ENCODE measurements at regions not wholly inside any gene's neighbourhood (a gene's known extent, or its start where the extent isn't known, plus 50 kb on each side); places are given as distances from the start of the nearest gene placed in this dataset.

DNA sequence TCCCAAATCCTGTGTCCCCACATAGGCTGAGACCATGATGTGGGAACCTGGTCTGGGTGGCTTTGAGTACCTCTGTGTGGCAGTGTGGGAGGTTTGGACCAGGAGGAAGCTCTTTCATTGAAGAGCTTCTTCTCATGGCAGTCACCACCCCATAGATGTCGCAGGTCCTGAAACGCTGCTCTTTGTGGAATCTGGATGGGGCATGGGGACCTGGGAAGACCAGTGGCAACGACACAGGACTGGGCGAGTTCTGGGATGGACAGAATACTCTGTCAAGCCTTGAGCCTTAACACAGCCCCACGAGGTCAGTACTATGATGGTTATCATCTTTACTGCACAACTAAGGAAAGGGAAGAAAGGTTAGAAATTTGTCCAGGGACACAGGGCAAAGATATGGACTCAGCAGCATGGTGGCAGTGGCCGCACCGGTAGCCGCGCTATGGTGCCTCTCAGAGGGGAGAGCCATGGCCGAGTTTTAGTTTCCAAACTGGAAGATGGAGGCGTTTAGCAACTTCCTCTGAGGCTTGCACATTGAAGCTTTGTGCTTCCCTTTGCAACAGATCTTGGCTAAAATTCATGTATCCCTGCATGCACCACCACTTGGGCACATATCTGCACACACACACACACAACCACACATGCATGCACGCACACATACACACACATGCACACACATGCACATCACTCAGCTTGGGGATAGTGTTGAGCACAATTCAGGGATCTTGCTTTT, 117.7 kb upstream of the C1orf174 start:
- DNase-seq, result no peak

DNA sequence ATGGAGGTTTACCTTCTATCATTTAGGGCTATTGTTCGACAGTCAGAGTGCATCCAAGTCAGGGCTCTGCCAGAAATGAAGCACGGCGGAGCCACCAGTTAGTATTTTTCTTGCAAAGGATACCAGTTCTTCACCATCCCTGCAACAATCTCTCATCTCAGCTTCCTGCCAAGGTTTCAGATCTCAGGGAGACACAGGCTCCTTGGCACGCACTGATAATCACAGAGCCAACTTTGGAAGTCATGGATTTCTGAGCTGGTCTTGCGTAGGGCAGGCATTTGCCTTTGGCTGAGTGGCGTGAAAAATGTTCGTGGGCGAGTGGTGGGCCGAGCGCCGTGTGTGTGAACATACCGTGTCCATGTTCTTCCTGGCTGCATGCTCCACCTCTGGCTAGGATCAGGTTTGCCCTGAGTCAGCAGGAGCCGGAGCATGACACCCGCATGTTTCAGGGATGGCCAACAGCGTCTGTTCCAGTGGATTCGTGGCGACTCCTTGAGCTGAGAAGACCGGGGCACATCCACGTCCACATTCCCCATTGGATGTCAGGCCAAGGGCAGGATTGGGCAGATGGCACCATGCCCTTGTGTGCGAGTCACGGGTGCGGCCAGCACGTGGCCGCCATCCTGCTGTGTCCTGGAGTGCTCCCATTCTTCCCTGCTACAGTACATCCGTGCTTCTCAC, 118.5 kb upstream of the C1orf174 start:
- no peak for DNase-seq

- no peak for DNase-seq
Observed at GRCh38 chr1:4019147-4019521, 119.1 kb upstream of the C1orf174 start.

GRCh38 chr1:4019606-4020331, 119.7 kb upstream of the C1orf174 start:
- no peak for DNase-seq

DNA sequence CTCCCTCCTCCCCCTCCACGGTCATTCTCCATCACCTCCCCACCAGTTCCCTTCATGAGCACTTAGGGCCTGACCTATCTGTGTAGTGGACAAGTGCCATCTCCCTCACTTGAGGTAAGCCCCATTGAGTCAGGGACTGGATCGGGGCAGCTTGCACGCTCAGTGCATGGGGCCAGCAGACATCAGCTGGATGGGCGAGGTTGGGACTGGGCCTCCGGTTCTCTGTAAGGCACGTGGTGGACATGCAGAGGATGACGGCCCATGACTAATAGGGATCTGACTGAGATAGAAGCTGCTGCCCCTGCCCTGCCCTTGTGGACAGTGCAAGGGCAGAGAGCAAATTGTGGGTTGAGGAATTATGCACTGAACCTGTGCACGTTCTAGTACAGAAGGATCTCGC, 120.4 kb upstream of the C1orf174 start:
- no peak for DNase-seq

DNA sequence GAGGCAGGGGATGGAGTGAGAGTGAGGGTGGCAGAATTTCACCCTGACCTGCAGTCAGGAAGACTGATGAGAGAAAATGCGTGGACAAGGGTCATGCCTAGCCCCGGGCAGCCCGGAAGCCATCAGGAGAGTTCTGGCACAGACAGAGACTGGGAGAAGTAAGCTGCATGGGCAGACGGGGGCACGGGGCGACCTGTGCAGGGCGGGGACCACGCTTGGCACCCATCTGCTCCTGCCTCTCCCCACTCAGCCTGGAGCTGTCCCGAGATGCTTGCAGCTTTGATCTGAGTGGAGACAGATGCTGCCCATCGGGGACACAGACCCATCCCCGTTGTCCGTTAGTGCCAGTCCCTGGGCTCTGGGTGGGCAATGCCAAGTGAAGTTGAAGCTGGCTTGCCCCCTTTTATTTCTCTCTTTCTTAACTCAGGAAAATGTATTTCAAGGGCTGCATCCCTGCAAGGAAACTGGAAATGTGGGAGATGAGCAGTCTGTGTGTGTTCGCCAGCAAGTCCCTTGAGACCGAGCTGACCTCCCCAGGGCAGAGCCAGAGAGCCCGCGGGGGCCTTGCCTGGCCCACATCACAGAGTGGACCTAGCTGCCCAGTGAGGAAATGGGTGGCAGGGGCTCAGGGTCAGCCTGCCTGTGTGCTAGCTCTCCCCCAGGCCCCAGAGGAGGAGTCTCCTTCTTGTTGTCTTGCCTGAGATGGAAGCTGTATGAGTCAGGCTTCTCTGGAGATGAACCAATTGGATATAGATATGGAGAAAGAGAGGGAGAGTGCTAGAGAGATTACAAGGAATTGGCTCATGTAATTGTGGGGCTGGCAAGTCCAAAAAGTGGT, 121.3 kb upstream of the C1orf174 start:
- no peak for DNase-seq

DNA sequence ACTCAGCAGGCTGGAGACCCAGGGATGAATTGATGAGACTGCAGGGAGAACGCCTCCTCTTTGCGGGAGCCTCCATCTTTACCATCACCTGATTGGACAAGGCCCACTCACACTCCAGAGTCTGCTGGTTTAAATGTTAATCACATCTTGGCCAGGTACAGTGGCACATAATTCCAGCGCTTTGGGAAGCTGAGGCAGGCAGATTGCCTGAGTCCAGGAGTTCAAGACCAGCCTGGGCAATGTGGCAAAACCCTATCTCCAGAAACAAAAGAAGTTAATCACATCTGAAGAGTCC, 121.8 kb upstream of the C1orf174 start:
- no peak for DNase-seq

GRCh38 chr1:4022715-4023114, 122.6 kb upstream of the C1orf174 start:
- no peak for DNase-seq

GRCh38 chr1:4023678-4024077, 123.6 kb upstream of the C1orf174 start:
- DNase-seq, result no peak

DNA sequence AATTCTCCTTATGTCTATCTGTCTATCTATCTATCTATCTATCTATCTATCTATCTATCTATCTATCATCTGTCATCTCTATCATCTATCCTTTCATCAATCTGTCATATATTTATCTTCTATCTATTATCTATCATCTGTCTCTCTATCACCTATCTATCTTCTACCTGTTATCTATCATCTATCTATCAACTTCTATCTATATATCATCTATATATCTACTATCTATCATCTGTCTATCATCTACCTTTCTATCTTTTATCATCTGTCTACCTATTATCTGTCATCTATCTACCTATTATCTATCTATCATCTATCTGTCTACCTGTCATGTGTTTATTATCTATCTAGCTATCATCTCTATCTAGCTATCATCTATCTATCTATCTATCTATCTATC, 124.7 kb upstream of the C1orf174 start:
- no peak for DNase-seq

- DNase-seq, result no peak
Observed at GRCh38 chr1:4025752-4026151, 125.7 kb upstream of the C1orf174 start.

GRCh38 chr1:4027008-4027407, 126.9 kb upstream of the C1orf174 start:
- no peak for DNase-seq

DNA sequence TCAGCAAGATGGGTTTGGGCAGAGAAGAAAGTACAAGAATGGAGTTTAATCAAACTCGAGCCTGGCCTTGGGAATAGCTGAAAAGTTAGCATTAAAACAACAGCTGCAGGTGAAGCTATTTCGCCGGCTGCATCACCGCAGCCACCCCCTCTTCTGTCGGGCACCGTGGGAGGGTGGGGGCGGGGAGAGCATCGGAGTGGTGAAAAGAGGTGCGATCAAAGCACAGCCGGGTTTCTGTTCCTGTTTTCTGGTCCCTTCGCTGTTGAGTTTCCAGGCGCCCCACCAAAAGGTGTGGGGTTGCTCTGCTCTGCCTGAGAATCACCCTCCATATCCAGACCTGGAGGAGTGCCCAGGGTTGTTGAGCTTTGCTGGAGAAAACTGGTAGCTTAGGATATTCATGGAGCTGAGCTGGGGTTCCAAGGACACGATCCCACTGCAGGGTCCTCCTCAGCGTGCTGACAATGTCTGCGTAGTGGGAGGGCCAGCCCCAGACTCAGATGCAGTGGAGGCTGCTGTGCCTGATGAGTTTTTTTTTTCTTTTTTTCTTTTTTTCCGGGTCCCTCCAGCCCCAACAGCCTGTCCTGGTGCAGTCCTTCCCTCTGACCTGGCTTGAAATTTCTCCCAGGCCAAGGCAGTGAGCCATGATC, 127.5 kb upstream of the C1orf174 start:
- no peak for DNase-seq

DNA sequence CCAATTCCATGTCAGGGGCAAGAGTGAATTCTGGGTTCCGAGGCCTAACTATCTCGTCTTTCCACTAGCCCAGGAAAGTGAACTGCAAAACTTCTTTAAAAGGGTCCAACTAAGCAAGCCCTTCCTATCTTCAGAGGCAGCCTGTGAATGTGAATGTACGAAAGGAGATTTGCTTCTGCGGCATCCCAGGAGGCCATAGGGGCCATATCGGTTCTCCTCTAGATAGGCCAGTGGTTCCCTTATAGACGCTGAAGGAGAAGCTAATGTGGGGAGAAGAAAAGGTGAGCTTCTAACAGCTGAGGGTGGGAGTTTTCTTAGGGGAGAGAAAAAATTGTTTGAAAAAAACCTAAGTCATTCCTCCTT, 128.0 kb upstream of the C1orf174 start:
- no peak for DNase-seq

DNA sequence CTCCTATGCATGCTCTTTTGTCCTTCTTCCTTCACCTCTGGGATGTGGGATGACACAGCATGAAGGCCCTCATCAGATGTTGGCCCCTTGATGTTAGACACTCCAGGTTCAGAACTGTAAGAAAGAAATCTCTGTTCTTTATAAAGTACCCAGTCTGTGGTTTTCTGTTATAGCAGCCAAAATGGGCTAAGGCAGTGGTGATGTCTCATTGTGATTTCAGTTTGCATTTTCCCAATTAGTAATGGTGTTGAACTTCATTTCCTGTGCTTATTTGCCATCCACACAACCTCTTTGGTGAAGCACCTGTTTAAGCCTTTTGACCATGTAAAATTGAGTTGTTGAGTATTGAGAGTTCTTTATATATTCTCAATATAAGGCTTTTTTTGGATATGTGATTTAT, 129.3 kb upstream of the C1orf174 start:
- DNase-seq, result no peak

- DNase-seq, result no peak
Observed at GRCh38 chr1:4032571-4032970, 132.5 kb upstream of the C1orf174 start.

DNA sequence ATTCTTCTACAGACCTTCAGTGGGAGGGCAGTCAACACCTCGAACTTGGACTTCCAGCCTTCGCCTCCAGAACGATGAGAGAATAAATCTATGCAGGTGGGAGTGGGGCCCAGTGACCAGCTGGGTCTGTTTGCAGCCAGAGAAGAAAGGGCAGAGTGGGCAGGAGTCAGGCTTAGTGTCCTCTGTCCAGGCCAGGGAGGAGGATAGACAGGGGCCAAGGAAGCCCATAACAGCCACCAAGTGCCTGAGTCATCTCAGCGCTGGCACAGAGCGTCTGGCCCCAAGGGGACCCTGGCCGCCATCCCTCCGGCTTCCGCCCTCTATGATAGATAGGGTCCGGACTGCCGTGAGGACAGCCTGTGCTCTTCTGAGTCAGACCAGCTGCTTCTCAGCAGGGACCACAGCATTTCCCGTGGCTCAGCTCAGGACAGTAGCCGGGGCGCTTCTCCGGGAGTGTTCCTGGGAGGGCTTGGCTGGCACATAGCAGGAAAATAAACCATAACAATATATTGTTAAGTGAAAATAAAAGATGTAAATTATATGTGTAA, 133.1 kb upstream of the C1orf174 start:
- no peak for DNase-seq

- DNase-seq, result no peak
Observed at GRCh38 chr1:4033713-4034112, 133.6 kb upstream of the C1orf174 start.

GRCh38 chr1:4034318-4034887, 134.3 kb upstream of the C1orf174 start:
- DNase-seq, result no peak

- no peak for DNase-seq
Observed at GRCh38 chr1:4044967-4045366, 144.9 kb upstream of the C1orf174 start.

DNA sequence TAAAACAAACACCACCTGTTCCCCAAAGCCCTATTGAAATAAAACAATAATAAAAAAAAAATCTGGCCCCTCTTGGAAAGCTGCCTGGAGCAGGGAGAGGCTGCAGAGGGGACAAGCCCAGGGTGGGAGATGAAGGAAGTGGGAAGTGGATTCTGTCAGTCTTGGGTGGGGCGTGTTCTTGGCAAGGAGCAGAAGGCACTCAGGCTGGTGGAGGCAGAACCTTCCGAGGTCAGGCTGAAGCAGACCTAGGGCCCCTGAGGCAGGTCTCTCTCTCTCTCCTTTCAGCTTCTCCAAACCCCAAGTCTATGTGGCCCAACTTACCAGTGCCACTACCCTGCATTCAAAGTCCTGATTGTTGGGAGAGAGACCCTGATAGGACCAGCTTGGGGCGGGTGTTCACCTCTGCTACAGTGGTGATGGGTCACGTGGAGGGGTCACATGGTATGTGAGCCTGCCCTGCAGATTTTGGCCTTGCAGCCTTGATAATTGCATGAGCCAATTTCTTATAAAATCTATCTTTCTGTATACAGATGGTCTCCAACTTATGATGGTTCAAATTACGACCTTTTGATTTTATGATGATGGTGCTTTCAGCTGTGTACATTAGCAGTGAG, 145.4 kb upstream of the C1orf174 start:
- no peak for DNase-seq

All from activated CD4-positive, alpha-beta T cell treated with anti-CD3 and anti-CD28 coated beads, Interleukin-2, amount 50 U/mL, for 48 hours (primary cell).